HEK293 (cell line): ENCODE measurements at regions not wholly inside any gene's neighbourhood (a gene's known extent, or its start where the extent isn't known, plus 50 kb on each side); places are given as distances from the start of the nearest gene placed in this dataset.

Experiments
- ZNF121 ChIP-seq: fragments of 450-650 bp; formaldehyde crosslinking; IDR thresholded peaks from 2 replicates; pipeline ENCODE4 v1.5.1; 2016; ENCODE audit warnings: missing biosample characterization, missing genetic modification characterization
- ZNF514 ChIP-seq: fragments of 450-650 bp; formaldehyde crosslinking; IDR thresholded peaks from 2 replicates; pipeline ENCODE4 v1.5.1; 2016; ENCODE audit warnings: missing biosample characterization, missing genetic modification characterization

GRCh38 chr4:31185014-31185585 is 464.9 kb downstream of the PCDH7 start:
- TF ChIP-seq ZNF514 (no peak), ZNF121 (tag by site-specific recombination) (no peak)
